OCI-LY7 (cell line): ENCODE measurements at regions not wholly inside any gene's neighbourhood (a gene's known extent, or its start where the extent isn't known, plus 50 kb on each side); places are given as distances from the start of the nearest gene placed in this dataset.

Source experiments
- BruUV-seq: library from RNA; stranded (reverse); fragments of 400-500 nt; replicated peaks from 2 replicates; lab custom pipeline; 2021; lab: Mats Ljungman, UMichigan
- CTCF ChIA-PET: fragments of 300-600 bp; sonication (Branson Sonifier 250); formaldehyde crosslinking; loops from one replicate; lab custom pipeline; 2022; ENCODE audit warnings: antibody characterized with exemption; ENCODE audit not compliant: unreplicated experiment; lab: Charles Lee
- POLR2A ChIA-PET: fragments of 300-600 bp; sonication (Branson Sonifier 250); formaldehyde crosslinking; loops from one replicate; lab custom pipeline; 2022; ENCODE audit warnings: antibody characterized with exemption; lab: Charles Lee
- DNase-seq: peaks from one replicate; pipeline ENCODE4 v3.0.0-alpha.2; 2015; ENCODE audit warnings: low spot score
- H2AFZ ChIP-seq: fragments of 200-600 bp; sonication (generic), shearing (Covaris generic); 2 replicates; pipeline ENCODE4 v1.6.1; 2014; ENCODE audit warnings: mild to moderate bottlenecking, antibody characterized with exemption, low read length, moderate library complexity
- H3K27ac ChIP-seq: fragments of 200-600 bp; sonication (generic); 2 replicates; pipeline ENCODE4 v1.5.1; 2014; ENCODE audit warnings: mixed run types, low read depth, mild to moderate bottlenecking, moderate library complexity, low read length, inconsistent platforms; ENCODE audit not compliant: poor library complexity, severe bottlenecking
- H3K36me3 ChIP-seq: fragments of 200-600 bp; sonication (generic); 2 replicates; pipeline ENCODE4 v1.6.1; 2014; ENCODE audit warnings: mild to moderate bottlenecking, antibody characterized with exemption, low read length, moderate library complexity, mixed read lengths; ENCODE audit not compliant: insufficient read depth
- H3K4me1 ChIP-seq: fragments of 200-600 bp; sonication (generic); 2 replicates; pipeline ENCODE4 v1.5.1; 2014; ENCODE audit warnings: mild to moderate bottlenecking, low read length; ENCODE audit not compliant: insufficient read depth, poor library complexity, severe bottlenecking
- H3K4me2 ChIP-seq: fragments of 200-600 bp; sonication (generic); 2 replicates; pipeline ENCODE4 v1.6.1; 2014; ENCODE audit warnings: mild to moderate bottlenecking, low read length
- H3K4me3 ChIP-seq: fragments of 200-600 bp; sonication (generic); 2 replicates; pipeline ENCODE4 v1.5.1; 2014; ENCODE audit warnings: mild to moderate bottlenecking, low read depth, low read length; ENCODE audit not compliant: poor library complexity, severe bottlenecking
- H3K79me2 ChIP-seq: fragments of 200-600 bp; sonication (generic); 2 replicates; pipeline ENCODE4 v1.6.1; 2016; ENCODE audit warnings: low read depth, mild to moderate bottlenecking, low read length, moderate library complexity, mixed read lengths; ENCODE audit not compliant: insufficient read depth
- H3K9me2 ChIP-seq: fragments of 200-600 bp; sonication (generic); 2 replicates; pipeline ENCODE4 v1.6.1; 2016; ENCODE audit warnings: mild to moderate bottlenecking, low read length, mixed read lengths; ENCODE audit not compliant: insufficient read depth
- H3K9me3 ChIP-seq: fragments of 200-600 bp; sonication (generic); 2 replicates; pipeline ENCODE4 v1.6.1; 2014; ENCODE audit warnings: mild to moderate bottlenecking, mixed run types, low read length, mixed read lengths
- H4K20me1 ChIP-seq: fragments of 200-600 bp; sonication (generic); 2 replicates; pipeline ENCODE4 v1.6.1; 2014; ENCODE audit warnings: mild to moderate bottlenecking, antibody characterized with exemption, low read length, moderate library complexity, mixed read lengths; ENCODE audit not compliant: insufficient read depth
- CTCF ChIP-seq: fragments of 200-600 bp; sonication (generic); conservative IDR thresholded peaks from 2 replicates; pipeline ENCODE4 v1.5.1; 2014; ENCODE audit warnings: mild to moderate bottlenecking, antibody characterized with exemption, low read length, moderate library complexity, mixed read lengths
- EZH2phosphoT487 ChIP-seq: fragments of 200-600 bp; sonication (generic); IDR thresholded peaks from 2 replicates; pipeline ENCODE4 v1.6.1; 2018; ENCODE audit warnings: low read depth, borderline replicate concordance, mild to moderate bottlenecking, mixed run types, antibody characterized with exemption, low read length, moderate library complexity, mixed read lengths
- intact Hi-C: fragments of 100-400 bp; cut with micrococcal nuclease; formaldehyde crosslinking; loops from one replicate; pipeline ENCODE4 v1.10.0; 2022; ENCODE audit not compliant: unreplicated experiment

DNA sequence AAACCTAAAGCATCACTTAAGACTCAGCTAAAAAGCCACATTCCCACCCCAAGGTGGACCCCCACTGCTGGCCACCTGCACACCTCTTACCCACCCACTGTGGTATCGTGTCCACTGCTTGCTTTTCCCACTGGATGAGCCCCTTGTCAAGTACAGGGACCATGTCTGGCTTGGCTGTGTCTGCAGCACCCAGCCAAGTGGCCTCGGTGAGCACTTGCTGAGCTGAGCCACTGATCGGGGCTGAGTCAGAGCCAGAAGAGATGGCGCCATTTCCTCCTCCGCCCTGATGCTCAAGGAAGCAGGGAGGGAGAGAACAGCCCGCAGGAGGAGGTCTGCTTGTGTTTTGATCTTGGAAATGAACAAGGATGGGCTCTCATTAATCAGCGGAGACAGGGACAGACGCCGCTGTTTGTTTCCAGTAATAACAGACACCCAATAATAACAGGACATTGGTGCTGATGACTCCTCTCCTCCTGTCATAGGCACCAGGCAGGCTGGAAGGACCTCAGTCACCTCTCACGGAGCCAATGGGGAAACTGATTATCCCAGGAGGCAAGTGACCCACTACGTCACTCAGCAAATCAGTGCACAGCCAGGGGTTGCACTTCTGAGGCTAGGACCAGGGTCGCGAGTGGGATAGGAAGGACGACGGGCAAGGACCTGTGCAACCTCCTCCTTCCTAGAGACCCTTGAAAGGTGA is 85.2 kb upstream of the RTL6 start:
- Histone ChIP-seq H3K9me2 (no peaks in the 10 kb centered on the region), H2AFZ (no peak overlapping the region), H3K4me2 (no peak overlapping the region), H3K36me3 (no peaks in the 10 kb centered on the region), H3K9me3 (no peaks in the 10 kb centered on the region), H3K27ac (no peak overlapping the region), H3K4me1 (no peaks in the 10 kb centered on the region), H3K4me3 (no peak overlapping the region), H3K79me2 (no peaks in the 10 kb centered on the region), H4K20me1 (no peaks in the 10 kb centered on the region)
- no peak for DNase-seq
- TF ChIP-seq CTCF, result no peak
- TF ChIP-seq EZH2phosphoT487, result no peak
- no TSS peak for BruUV-seq
- ChIA-PET CTCF (no interaction called here), POLR2A (no interaction called here)
- intact Hi-C loops, result no loop called here

DNA sequence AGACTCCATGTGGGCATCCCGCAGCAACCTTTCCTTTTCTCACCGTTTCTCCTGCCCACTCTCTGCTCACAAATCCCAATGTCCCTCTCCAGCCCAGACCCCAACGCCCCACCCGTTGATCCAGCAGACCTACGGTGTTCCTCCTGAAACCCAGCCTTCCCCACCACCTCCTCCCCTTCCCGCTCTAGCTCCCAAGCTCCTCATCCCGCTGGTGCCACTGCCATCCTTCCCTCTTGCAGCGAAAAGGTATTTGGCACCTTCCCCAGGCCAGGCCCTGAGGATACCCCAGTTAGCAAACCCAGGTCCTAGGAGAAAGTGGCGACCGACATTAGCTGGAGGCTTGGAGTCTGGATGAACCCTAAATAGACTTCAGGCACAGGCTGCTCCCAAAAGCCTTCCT is 84.0 kb upstream of the RTL6 start:
- ChIA-PET POLR2A (no interaction called here), CTCF (no interaction called here)
- H3K9me3 ChIP-seq, result no peaks in the 10 kb centered on the region
- H3K27ac ChIP-seq, result no peak overlapping the region
- no peak overlapping the region for H3K4me3 ChIP-seq
- no peaks in the 10 kb centered on the region for H4K20me1 ChIP-seq
- intact Hi-C loops, result no loop called here
- no peaks in the 10 kb centered on the region for H3K79me2 ChIP-seq
- no peak overlapping the region for H2AFZ ChIP-seq
- no peaks in the 10 kb centered on the region for H3K4me1 ChIP-seq
- H3K9me2 ChIP-seq, result no peaks in the 10 kb centered on the region
- BruUV-seq, result no TSS peak
- no peak for DNase-seq
- H3K36me3 ChIP-seq, result no peaks in the 10 kb centered on the region
- H3K4me2 ChIP-seq, result no peak overlapping the region
- no peak for TF ChIP-seq EZH2phosphoT487
- no peak for TF ChIP-seq CTCF

DNA sequence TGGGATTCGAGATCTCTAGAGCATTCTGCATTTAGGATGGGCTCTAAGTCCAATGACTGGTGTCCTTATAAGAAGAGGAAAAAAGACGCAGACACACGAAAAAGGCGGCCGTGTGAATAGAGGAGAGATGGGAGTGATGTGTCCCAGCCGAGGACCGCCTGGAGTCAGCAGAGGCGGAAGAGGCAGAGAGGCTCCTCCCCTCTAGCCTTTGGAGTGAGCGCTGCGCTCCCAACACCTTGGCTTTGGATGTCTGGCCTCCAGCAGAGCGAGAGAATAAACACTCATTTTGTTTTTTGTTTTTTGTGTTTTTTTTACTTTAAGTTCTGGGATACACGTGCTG is 83.0 kb upstream of the RTL6 start:
- no peak for DNase-seq
- BruUV-seq, result no TSS peak

More for the DNA sequence above, 83.0 kb upstream of the RTL6 start:
- Histone ChIP-seq H3K4me1 (no peaks in the 10 kb centered on the region), H3K4me3 (no peak overlapping the region), H2AFZ (no peak overlapping the region), H3K27ac (no peak overlapping the region), H3K9me3 (no peaks in the 10 kb centered on the region), H3K79me2 (no peaks in the 10 kb centered on the region), H4K20me1 (no peaks in the 10 kb centered on the region), H3K36me3 (no peaks in the 10 kb centered on the region), H3K4me2 (no peak overlapping the region), H3K9me2 (no peaks in the 10 kb centered on the region)
- no peak for TF ChIP-seq CTCF
- no peak for TF ChIP-seq EZH2phosphoT487
- ChIA-PET CTCF (no interaction called here), POLR2A (no interaction called here)
- intact Hi-C loops, result no loop called here
